ENCODE measurements at regions not wholly inside any gene's neighbourhood (a gene's known extent, or its start where the extent isn't known, plus 50 kb on each side); places are given as distances from the start of the nearest gene placed in this dataset.

- no peaks in the 10 kb centered on the region for H3K36me3 ChIP-seq (ENCODE audit: insufficient read depth, low read length)
- H3K27me3 ChIP-seq (ENCODE audit: insufficient read depth, low read length, poor library complexity, severe bottlenecking) = no peaks in the 10 kb centered on the region
- no peaks in the 10 kb centered on the region for H3K9me2 ChIP-seq (replicated peaks; ENCODE audit: low read depth, low read length)
- no peak overlapping the region for H3K4me2 ChIP-seq (ENCODE audit: low read depth, low read length, poor library complexity, severe bottlenecking)
- no peak overlapping the region for H3K4me3 ChIP-seq (ENCODE audit: low read length, poor library complexity, severe bottlenecking)
- TF ChIP-seq EZH2phosphoT487 (IDR thresholded peaks at IDR 0.05; ENCODE audit: borderline replicate concordance) (no peak), CTCF (conservative IDR thresholded peaks at IDR 0.05; ENCODE audit: low read length) (no peak)
- H2AFZ ChIP-seq (ENCODE audit: low read length) = no peak overlapping the region
- H3K9ac ChIP-seq (ENCODE audit: low read depth, low read length, poor library complexity, severe bottlenecking) = no peak overlapping the region
- no peaks in the 10 kb centered on the region for H3K9me3 ChIP-seq (ENCODE audit: insufficient read depth, low read depth, low read length)
- no peaks in the 10 kb centered on the region for H3F3A ChIP-seq (ENCODE audit: low read depth)
- H3K4me1 ChIP-seq (ENCODE audit: insufficient read depth, low read length, poor library complexity, severe bottlenecking) = peaks cover 17% of the 10 kb centered on the region
- H3K79me2 ChIP-seq (ENCODE audit: insufficient read depth, low read length) = no peaks in the 10 kb centered on the region
- H4K20me1 ChIP-seq (ENCODE audit: insufficient read depth, low read length, poor library complexity, severe bottlenecking) = no peaks in the 10 kb centered on the region
Measured at GRCh38 chrX:120741452-120741851, 111.6 kb upstream of the C1GALT1C1 start.

- TF ChIP-seq EZH2phosphoT487 (IDR thresholded peaks at IDR 0.05; ENCODE audit: borderline replicate concordance) (no peak), CTCF (conservative IDR thresholded peaks at IDR 0.05; ENCODE audit: low read length) (no peak)
- Histone ChIP-seq H3K4me3 (ENCODE audit: low read length, poor library complexity, severe bottlenecking) (no peak overlapping the region), H3K27me3 (ENCODE audit: insufficient read depth, low read length, poor library complexity, severe bottlenecking) (no peaks in the 10 kb centered on the region), H3K9me3 (ENCODE audit: insufficient read depth, low read depth, low read length) (no peaks in the 10 kb centered on the region), H4K20me1 (ENCODE audit: insufficient read depth, low read length, poor library complexity, severe bottlenecking) (no peaks in the 10 kb centered on the region), H3K36me3 (ENCODE audit: insufficient read depth, low read length) (no peaks in the 10 kb centered on the region), H3K79me2 (ENCODE audit: insufficient read depth, low read length) (no peaks in the 10 kb centered on the region), H3K9me2 (replicated peaks; ENCODE audit: low read depth, low read length) (no peaks in the 10 kb centered on the region), H2AFZ (ENCODE audit: low read length) (no peak overlapping the region), H3F3A (ENCODE audit: low read depth) (no peaks in the 10 kb centered on the region), H3K9ac (ENCODE audit: low read depth, low read length, poor library complexity, severe bottlenecking) (no peak overlapping the region), H3K4me2 (ENCODE audit: low read depth, low read length, poor library complexity, severe bottlenecking) (no peak overlapping the region), H3K4me1 (ENCODE audit: insufficient read depth, low read length, poor library complexity, severe bottlenecking) (peaks cover 12% of the 10 kb centered on the region)
Measured at GRCh38 chrX:120740072-120740471, 110.2 kb upstream of the C1GALT1C1 start.

GRCh38 chrX:120739300-120739699 is 109.4 kb upstream of the C1GALT1C1 start:
- no peaks in the 10 kb centered on the region for H3K9me3 ChIP-seq (ENCODE audit: insufficient read depth, low read depth, low read length)
- H3K36me3 ChIP-seq (ENCODE audit: insufficient read depth, low read length) = no peaks in the 10 kb centered on the region
- H3K4me1 ChIP-seq (ENCODE audit: insufficient read depth, low read length, poor library complexity, severe bottlenecking) = peaks cover 12% of the 10 kb centered on the region
- TF ChIP-seq CTCF (conservative IDR thresholded peaks at IDR 0.05; ENCODE audit: low read length) = no peak
- no peak for TF ChIP-seq EZH2phosphoT487 (IDR thresholded peaks at IDR 0.05; ENCODE audit: borderline replicate concordance)
- H4K20me1 ChIP-seq (ENCODE audit: insufficient read depth, low read length, poor library complexity, severe bottlenecking) = no peaks in the 10 kb centered on the region
- no peaks in the 10 kb centered on the region for H3K9me2 ChIP-seq (replicated peaks; ENCODE audit: low read depth, low read length)
- H2AFZ ChIP-seq (ENCODE audit: low read length) = no peak overlapping the region
- H3K4me2 ChIP-seq (ENCODE audit: low read depth, low read length, poor library complexity, severe bottlenecking) = no peak overlapping the region
- H3K27me3 ChIP-seq (ENCODE audit: insufficient read depth, low read length, poor library complexity, severe bottlenecking) = no peaks in the 10 kb centered on the region
- no peak overlapping the region for H3K4me3 ChIP-seq (ENCODE audit: low read length, poor library complexity, severe bottlenecking)
- no peaks in the 10 kb centered on the region for H3K79me2 ChIP-seq (ENCODE audit: insufficient read depth, low read length)
- H3K9ac ChIP-seq (ENCODE audit: low read depth, low read length, poor library complexity, severe bottlenecking) = no peak overlapping the region
- no peaks in the 10 kb centered on the region for H3F3A ChIP-seq (ENCODE audit: low read depth)

Data from Loucy (cell line).